ENCODE measurements at regions not wholly inside any gene's neighbourhood (a gene's known extent, or its start where the extent isn't known, plus 50 kb on each side); places are given as distances from the start of the nearest gene placed in this dataset.

DNA sequence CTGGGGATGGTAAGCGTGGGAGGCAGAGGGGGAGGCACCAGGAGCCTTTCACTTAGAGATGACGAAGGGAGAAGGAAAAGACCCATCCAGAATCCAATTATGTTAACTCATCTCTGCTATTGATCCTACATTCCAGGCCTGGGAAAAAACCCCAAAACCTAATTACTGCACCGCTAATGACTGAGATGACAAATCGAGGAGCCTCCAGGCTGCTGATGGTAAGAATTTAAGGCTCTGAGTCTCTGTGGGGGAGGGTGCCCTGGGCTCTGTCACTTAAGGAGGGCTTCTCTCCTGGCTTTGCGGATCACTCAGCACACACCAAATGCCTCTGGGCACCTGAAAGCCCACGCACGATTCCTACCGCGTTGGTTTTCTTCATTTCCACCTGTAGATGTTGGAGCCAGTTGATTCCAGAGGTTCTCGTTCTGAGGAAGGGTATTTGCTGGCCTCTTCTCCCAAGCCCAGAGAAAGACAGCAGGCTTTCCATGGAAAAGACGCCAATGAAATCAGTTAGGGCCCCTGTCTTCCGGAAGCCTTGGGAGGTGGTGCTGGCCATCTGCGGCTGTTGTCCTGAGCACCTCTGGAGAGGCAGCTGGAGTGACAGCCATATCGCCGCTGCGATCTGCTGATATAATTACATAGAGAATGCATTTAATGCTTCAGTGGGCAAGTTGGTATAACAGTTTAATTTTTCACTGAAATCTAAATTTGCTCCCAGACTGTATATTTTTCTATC, 751.2 kb downstream of the BRD1 start:
- DNase-seq = peak; percentile 31

DNA sequence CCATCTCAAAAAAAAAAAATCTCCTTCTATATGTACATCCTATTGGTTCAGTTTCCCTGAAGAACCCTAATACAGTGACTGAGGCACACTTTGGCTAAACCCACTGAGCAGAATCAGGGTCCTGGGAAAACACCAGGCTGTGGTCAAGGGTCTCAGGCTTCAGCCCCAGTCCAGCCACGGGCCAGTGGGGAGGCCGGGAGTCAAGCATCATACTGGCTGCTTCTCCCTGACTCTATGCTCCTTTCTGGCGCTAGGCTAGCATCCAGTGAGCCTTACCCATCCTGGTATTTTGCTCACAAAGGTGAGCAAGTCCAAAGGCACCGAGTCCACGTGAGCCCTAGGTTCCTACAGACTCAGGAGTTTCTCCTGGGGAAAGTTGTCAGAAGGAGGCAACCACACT, 752.5 kb downstream of the BRD1 start:
- peak; percentile 14 for DNase-seq

DNA sequence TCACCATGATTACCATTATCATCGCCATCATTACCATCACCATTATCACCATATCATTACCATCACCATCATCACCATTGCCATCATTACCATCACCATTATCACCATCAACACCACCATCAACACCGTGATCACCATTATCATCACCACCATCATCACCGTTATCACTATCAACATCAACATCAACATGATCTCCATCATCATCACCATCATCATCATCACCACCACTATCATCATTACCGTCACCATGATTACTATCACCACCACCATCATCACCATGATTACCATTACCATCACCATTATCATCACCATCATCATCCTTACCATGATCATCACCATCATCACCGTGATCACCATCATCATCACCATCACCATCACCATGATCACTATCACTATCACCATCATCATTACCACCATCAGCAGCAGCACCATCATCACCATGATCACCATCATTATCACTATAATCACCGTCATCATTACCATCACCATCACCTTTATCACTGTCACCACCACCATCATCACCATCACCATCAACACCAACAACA, 753.7 kb downstream of the BRD1 start:
- no peak for DNase-seq

DNA sequence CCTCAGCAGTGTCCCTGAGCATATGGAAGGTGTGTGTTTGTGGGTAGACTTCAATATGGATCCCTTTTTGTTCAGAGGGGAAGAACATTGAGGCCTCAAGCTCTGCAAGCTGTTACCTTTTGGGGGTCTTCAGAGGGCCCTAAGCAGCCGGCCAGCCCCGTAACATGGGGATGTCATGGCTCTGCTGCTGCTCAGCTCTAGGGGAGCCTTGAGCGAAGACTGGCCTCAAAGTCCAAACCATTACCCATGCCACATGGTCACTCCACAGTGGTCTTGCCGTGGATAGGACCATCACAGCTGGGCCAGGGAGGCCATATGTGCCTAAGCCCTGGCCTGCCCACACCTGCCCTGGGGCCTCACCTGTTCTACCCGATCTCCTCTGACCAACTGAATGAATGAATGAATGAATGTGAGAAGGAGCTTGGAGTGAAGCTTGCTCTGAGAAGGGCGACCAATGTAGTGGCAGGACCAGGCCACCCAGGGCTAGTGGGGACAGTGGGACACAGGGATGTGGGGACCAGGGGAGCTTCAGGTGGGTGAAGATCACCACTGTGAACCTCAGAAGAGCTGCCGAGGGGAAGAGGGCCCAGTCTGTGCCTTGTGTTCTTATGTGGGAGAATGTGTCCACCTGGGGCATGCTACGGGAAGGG, 754.6 kb downstream of the BRD1 start:
- peak; percentile 28 for DNase-seq

DNA sequence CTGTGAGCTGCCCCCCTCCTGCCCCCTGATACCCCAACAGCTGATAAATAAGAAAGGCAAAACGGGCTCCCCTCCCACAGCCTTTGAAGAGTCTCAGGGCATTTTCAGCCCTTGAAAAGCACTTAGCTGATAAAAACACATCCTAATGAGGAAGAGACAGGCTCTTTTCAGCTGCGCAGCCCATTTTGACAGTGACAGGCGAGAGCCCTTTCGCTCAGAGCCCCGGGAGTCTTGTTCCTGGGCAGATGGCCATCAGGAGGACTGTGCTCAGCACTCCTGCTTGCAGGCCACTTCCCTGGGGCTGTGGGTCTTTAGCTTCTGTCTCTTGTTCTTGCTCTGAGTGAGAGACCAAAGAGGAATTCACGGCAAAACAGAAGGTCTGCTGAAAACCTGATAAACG, 757.2 kb downstream of the BRD1 start:
- peak; percentile 36 for DNase-seq

DNA sequence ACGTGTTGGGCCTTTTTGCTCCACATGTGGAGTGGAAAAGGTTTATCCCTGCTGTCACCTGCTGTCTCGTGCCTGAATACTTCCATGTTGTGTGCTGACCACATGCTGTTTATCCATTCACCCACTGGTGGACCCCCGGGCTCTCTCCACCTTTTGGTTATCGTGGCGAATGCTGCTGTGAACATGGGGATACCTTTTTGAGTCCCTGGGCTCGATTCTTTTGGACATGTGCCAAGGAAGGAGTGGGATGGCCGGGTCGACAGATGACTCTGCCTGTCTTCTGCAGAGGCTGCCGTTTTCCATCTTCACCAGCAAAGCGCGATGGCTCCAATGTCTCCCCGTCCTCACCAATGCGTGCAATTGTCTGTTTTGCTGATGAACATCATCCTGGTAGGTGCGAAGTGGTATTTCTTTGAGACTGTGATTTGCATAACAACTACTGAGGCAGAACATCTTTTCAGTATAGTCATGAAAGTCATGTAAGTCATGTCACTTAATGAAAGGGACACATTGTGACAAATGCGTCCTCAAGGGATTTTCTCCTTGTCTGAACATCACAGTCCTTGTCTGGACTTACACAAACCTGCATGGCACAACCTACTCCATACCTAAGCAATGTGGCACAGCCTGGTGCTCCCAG, 758.7 kb downstream of the BRD1 start:
- DNase-seq = peak; percentile 28

DNA sequence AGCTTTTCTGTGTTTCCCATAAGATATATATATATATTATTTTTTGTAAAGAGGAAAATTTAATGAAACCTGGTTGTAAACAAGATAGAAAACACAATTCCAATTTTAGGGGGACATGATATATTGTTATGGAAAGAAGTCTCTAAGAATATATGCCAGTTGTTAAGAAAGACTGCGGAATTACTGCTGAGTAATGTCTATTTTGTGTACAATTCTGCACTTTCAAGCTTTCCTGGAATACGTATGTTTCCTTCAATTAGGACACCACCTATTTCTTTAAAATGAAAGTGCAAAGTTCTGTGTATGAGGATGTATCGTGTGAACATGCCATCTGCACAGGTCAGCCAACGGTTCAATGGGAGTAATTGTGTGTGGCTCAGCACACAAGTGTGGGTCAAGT, 760.2 kb downstream of the BRD1 start:
- DNase-seq = no peak

DNA sequence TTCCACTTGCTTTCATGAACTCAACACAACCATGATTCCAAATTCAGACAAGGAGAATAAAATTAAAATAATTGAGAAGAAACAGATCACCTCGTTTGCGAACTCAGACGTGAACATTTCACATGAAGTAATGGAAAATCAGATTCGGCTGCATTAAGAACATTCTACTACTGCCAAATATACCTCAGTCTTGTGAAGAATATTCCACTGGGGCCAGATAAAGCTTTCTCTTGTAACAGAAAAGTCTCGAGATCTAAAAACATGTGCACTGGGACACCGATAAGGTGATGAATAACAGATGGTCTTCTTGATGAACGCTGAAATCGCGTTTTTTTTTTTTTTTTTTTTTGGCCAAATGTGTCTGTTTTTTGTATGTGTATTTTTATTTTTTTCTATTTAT, 761.1 kb downstream of the BRD1 start:
- DNase-seq = no peak

DNA sequence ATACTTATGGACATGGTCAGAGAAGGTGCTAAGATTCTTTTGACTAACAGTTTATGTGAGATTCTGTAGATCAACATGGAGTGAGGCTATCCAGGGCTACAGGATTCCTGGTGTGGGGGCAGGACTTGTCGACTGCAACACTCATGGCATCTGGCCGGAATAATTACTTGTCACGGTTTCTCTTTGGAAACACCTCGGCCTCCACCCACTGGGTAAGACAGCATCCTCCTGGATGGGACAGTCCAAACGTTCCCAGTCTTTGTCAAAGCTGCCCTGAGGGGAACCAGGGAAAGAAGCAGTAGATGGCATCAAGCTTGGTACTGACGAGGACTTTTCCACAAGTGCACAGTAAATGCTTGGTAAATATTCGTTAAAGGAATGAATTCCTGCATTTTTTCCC, 762.8 kb downstream of the BRD1 start:
- DNase-seq = peak; percentile 6

DNA sequence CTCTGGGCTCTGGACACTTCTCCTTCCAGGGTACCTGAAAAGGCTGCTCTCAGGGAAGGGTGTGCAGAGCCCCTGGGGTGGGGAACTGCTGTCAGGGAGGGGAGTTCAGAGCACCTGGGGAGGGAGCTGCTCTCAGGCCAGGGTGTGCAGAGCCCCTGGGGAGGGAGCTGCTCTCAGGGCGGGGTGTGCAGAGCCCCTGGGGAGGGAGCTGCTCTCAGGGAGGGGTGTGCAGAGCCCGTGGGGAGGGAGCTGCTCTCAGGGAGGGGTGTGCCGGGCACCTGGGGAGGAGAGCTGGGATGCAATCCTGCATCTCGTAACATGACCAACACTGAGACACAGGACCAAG, 764.2 kb downstream of the BRD1 start:
- DNase-seq = peak; percentile 22

DNA sequence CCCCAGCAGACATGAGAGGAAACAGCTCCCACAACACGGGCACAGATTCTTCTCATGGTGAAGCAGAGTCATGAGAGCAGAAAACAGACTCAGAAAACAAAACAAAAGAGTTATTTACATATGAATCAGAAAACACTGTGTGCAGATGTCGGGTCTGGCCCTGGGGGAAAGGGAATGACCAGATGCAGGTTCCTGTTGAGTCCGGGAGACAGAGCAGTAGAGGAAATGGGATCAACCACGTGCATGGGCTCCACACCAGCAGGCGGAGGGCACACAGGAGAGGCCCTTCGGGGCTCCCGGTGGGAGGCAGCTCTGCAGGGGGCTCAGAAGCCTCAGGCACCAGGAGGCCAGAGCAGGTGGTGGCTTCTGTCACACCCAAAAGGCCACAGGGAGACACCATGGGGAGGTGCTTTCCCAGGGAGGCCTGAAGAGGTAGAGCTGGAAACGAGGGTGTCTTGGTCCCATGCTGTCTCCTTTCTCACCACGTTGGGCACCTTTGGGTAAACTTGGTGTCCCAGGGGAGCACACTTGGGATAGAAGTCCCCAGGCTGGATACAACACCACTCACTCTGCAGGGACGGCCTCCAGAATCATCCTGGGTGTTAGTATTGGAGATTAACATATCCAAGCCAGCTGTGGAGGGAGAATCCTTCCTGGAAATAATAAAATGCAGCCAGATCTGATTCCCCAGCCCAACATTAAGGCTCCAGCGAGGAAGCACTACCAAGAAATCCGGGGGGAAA, 764.7 kb downstream of the BRD1 start:
- DNase-seq = peak; percentile 3

DNA sequence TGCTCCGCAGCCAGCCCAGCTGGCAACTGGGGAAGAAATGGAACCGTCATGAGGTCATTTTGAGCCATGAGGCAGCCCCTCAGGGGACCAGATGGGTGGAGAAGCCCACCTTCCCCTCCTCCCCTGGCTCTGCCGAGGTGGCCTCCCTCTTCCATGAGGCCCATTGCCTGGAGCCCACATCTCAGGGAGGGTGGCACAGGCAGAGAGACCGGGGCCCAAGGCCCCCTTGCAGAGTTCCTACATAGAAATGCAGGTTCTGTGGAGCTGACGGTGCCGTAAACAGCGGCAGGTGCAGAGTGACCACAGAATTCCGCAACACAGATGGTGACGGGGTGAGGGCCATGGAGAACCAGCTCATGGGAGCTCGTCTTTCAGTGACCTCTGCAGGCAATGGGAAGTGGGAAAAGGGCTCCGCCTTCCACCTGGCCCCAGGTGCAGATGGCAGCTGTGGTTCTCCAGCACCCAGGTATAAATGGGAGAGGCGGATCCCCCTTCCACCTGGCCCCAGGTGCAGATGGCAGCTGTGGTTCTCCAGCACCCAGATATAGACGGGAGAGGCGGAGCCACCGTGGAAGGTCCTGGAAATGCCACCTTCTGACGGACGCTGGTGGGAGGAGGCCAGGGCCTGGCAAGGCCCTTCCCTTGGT, 765.4 kb downstream of the BRD1 start:
- peak; percentile 36 for DNase-seq

DNA sequence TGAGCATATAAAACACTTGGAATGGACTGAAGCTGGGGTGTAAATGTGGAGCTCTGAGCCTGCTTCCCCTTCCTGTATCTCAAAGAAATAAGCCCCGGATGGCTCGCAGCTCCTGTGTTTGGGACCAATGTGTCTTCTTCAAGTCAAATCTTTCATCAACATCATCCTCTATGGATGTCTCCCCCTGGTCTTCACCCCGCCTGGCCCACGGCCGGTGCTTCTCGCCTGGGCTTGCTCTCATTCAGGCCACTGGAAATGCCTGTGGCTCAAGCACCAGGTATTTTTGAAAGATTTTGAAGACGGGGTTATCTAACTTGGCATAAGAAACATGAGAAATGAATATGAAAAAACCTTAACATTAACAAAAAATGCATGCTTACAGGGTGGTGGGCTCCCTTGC, 769.8 kb downstream of the BRD1 start:
- DNase-seq = peak; percentile 16

DNA sequence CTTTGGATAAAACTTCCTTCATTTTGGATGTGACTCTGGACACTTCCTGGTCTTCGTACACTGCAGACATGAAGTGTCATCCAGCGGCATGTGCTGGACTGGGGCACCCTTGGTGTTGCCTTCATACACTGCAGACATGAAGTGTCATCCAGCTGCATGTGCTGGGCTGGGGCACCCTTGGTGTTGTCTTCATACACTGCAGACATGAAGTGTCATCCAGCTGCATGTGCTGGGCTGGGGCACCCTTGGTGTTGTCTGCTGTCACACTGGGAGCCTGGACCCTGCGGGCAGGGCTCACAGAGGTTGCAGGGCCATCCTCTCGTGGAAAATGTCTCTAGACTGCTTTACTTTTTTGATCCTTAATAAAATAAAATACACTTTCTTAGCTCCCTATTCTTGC, 771.4 kb downstream of the BRD1 start:
- peak; percentile 42 for DNase-seq

DNA sequence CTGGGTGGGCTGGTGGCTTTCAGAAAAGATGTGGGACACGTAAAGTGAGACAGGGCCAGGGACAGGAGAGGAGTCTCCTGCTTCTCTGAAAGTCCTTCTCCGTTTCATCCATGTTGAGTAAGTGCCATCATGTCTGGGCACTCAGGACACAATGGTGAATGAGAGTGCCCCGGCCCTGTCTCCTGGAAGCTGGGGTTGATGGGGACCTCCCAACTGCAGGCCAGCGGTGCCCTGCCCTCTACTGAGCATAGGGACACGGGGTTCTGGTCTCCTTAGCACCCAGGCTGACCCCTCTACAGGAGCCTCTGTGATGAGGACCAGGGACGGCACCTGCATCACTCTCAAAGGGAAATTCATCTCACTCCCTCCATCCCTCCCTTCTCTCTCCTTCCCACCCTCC, 772.3 kb downstream of the BRD1 start:
- peak; percentile 39 for DNase-seq

DNA sequence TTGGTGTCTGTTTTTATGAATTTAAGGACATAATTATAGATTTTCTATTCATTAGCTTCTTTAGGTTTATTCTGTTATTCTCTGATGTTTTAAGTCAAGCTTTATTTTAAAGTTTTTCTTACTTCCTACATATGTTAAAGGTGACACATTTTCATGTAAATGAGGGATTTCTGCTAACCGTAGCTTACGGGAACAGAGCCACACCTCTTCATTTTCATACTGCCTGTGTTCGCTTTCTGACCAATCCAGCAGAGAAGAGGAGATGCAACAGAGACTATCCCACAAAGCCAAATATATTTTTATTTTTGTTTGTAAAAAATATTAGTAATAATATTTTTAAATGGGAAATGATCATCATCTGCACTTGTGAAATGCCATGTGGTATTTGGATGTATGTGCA, 774.1 kb downstream of the BRD1 start:
- no peak for DNase-seq

DNA sequence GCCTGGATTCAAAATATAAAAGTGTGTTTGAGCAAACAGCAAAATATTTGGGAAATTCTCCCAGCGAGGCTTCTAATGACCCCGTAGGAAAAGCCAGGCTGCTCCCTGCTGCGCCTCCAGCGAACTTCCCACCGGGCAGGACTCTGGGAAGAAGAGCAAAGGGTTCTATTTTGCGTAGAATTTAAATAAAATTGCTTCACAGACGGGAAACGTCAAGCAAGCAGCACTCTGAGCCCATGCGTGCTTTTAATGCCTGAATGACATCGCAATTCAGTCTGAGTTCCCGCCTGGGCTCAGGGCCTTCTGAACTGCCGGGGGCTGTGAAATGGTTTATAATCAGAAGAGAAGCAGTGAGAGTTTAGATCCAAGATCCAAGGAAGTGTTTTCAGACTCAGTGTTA, 775.1 kb downstream of the BRD1 start:
- DNase-seq = peak; percentile 16

DNA sequence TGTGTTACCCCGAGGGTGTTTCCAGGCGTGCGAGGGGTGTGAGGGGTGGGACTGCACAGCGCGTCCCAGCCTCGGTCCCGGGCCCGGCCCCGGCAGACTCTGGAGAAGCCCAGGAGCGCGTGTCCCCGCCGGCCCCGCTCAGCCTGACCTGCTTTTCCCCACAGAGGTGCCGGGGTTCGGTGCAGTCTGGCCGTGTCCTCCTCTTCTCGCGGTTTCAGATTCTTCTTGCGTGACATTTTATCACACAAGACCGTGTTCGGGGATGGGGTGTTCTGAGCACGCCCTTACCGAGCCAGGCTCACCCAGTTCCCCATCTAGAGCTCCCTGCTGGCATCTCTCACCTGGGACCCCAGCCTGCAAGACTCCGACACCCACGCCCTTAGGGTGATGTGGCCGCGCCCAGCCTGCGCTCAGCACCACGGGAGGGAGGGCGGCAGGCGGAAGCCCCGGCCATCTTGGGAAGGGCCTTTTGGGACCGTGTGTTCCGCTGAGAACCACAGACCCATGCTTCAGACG, 775.6 kb downstream of the BRD1 start:
- peak; percentile 78 for DNase-seq

DNA sequence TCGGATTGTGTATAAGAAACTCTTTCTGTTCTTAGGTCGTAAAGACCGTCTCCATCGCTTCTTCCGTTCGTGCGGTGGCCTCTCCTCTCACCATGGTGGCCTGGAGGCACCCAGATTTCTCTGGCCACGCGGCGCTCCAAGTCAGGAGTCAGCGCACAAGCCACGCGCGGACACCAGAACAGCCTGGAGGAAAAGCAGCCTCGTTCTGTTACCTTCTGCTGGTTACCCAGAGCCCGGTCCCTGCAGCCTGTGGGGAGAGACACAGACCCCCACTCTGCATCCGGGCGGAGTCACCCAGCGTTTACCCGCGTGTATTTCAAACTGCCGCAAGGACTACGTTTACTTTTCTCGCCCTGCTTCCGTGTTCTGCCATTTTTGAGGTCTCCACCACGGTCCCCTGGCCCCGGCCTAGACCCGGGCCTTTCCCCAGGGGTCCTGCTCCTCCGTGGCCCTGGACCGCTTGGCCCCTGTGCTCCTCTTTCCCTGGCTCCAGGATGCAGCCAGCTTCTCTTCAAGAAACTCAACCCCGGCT, 776.1 kb downstream of the BRD1 start:
- peak; percentile 50 for DNase-seq

DNA sequence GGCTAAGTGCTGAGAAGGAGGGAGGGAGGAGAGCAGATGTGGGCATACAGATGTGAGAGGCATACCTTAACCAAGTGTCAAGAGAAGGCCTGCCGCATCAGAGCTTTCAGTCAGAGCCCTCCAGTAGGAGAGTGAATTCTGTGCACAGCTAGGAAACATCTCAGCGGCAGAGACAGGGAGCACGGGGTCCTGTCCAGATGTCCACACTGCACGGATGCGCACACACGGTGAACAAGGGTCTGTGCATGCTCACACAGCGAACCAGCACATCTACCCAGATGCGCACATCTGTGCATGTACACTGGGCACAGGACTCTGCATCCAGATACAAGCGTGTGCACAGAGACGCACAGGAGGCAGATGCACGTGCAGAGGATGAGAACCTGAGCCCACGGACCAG, 778.0 kb downstream of the BRD1 start:
- DNase-seq = peak; percentile 24

DNA sequence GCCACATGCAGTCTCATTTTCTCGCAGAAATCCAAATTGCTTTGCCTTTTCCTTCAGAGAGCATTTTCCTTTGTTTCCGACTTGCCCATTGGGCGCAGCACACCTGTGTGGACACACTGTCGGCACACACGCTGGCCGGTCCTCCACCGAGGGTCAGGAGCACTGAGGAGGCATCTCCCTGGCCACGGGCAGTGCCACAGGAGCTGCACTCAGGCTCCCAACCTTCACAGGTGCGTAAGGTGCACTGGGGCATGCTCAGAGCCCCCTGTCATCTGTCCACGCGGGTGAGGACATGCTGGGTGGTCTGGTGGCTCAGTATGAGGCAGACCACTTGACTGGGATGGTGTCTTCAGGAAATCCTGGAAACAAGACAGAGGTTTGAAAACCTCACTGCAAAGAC, 779.1 kb downstream of the BRD1 start:
- DNase-seq = peak; percentile 52

DNA sequence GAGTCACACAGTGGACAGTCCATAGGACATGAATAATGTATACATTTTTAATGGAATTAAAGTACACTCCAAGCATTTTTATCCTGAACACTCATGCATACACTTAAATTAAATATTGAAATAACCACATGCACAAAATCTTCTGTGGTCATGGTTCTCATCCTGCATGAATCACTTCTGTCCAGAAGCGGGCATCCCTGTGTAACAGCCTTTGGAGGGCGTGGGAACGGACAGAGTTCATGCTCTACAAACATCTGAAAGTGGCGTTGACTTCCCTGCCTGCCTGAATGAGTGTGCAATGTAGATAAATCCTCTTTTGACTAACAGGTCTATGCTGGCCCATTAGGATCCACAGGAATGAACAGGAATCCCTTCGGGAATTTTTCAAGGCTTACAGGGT, 780.2 kb downstream of the BRD1 start:
- DNase-seq = no peak
